GM12878 (cell line): ENCODE measurements at regions not wholly inside any gene's neighbourhood (a gene's known extent, or its start where the extent isn't known, plus 50 kb on each side); places are given as distances from the start of the nearest gene placed in this dataset.

Experiments
- ATAC-seq: fragments of 200-7000 bp; cut with Tn5 transposase; 3 replicates; pipeline ENCODE4 v1.9.1; 2020; ENCODE audit warnings: mild to moderate bottlenecking, moderate library complexity
- BruUV-seq: library from RNA; stranded (reverse); fragments of 400-500 nt; replicated peaks from 2 replicates; lab custom pipeline; 2021; lab: Mats Ljungman, UMichigan
- CTCF ChIA-PET: fragments of 300-600 bp; sonication (Branson Sonifier 250); formaldehyde crosslinking; extraction: SDS; loops from one replicate; lab custom pipeline; 2021; ENCODE audit warnings: inconsistent platforms; lab: Yijun Ruan, JAX
- POLR2A ChIA-PET: fragments of 350-600 bp; formaldehyde crosslinking; extraction: SDS; loops from one replicate; lab custom pipeline; 2021; ENCODE audit warnings: inconsistent platforms; lab: Charles Lee
- RAD21 ChIA-PET: fragments of 300-600 bp; sonication (Branson Sonifier 250); formaldehyde crosslinking; loops from one replicate; lab custom pipeline; 2023; ENCODE audit warnings: antibody characterized with exemption; ENCODE audit not compliant: unreplicated experiment; lab: Charles Lee
- SMC1A ChIA-PET: fragments of 300-600 bp; sonication (Branson Sonifier 250); formaldehyde crosslinking; loops from one replicate; lab custom pipeline; 2023; ENCODE audit not compliant: unreplicated experiment, uncharacterized antibody; lab: Charles Lee
- DNase-seq: peaks from one replicate; pipeline ENCODE4 v3.0.0-alpha.2; 2011; ENCODE audit warnings: low read depth, low spot score
- FAIRE-seq: peaks from 3 replicates; lab custom pipeline; 2011; peaks lifted over from hg19 to GRCh38; lab: Jason Lieb, UNC
- H2AFZ ChIP-seq: 2 replicates; pipeline ENCODE4 v1.6.0; 2011; ENCODE audit warnings: low read depth, low read length, control low read depth; ENCODE audit not compliant: control insufficient read depth
- H3K27ac ChIP-seq: 2 replicates; pipeline ENCODE4 v1.5.1; 2011; ENCODE audit warnings: control low read depth; ENCODE audit not compliant: control insufficient read depth, insufficient read depth
- H3K27me3 ChIP-seq, 2 experiments: replicated peaks in 1 of 2; 2 replicates each; pipeline versions ENCODE4 v1.6.0 to v1.6.1; 2011; ENCODE audit warnings: low read length in 1 of 2; ENCODE audit not compliant: control insufficient read depth in 2 of 2, insufficient read depth in 2 of 2
- H3K36me3 ChIP-seq, 2 experiments: 2 replicates each; pipeline ENCODE4 v1.5.1; 2011; ENCODE audit warnings: low read length in 1 of 2; ENCODE audit not compliant: control insufficient read depth in 2 of 2, insufficient read depth in 2 of 2
- H3K4me1 ChIP-seq: 2 replicates; pipeline ENCODE4 v1.6.1; 2011; ENCODE audit warnings: mild to moderate bottlenecking, low read length, moderate library complexity, mixed read lengths; ENCODE audit not compliant: control insufficient read depth, insufficient read depth
- H3K4me2 ChIP-seq: 2 replicates; pipeline ENCODE4 v1.6.0; 2011; ENCODE audit warnings: control low read depth; ENCODE audit not compliant: control insufficient read depth, insufficient read depth
- H3K4me3 ChIP-seq: fragments of 200-600 bp; sonication (generic); 2 replicates; pipeline ENCODE4 v1.5.1; 2016
- H3K79me2 ChIP-seq: 2 replicates; pipeline ENCODE4 v1.6.0; 2011; ENCODE audit warnings: low read length; ENCODE audit not compliant: control insufficient read depth, insufficient read depth
- H3K9ac ChIP-seq: 2 replicates; pipeline ENCODE4 v1.8.0; 2011; ENCODE audit warnings: low read length, control low read depth, mixed read lengths; ENCODE audit not compliant: control insufficient read depth, insufficient read depth
- H3K9me3 ChIP-seq: replicated peaks from 3 replicates; pipeline ENCODE4 v1.5.1; 2011; ENCODE audit warnings: mild to moderate bottlenecking, low read length; ENCODE audit not compliant: control insufficient read depth, insufficient read depth
- H4K20me1 ChIP-seq: 2 replicates; pipeline ENCODE4 v1.6.0; 2011; ENCODE audit not compliant: control insufficient read depth, insufficient read depth
- BACH1 ChIP-seq: fragments of 450-650 bp; IDR thresholded peaks from 2 replicates; pipeline ENCODE4 v1.6.1; 2017; ENCODE audit warnings: mild to moderate bottlenecking, borderline replicate concordance
- CBX5 ChIP-seq: sonication (generic); IDR thresholded peaks from 2 replicates; pipeline ENCODE4 v1.6.1; 2016; ENCODE audit warnings: low read depth, moderate library complexity, mild to moderate bottlenecking, inconsistent platforms
- CEBPB ChIP-seq, 2 experiments: fragments of 150-350 bp in 1 of 2; IDR thresholded peaks; 2 replicates each; pipeline ENCODE4 v1.6.1; 2012 to 2014; ENCODE audit warnings: low read depth in 2 of 2, low read length in 2 of 2, borderline replicate concordance in 1 of 2, inconsistent platforms in 1 of 2
- FOXM1 ChIP-seq: IDR thresholded peaks from 2 replicates; pipeline ENCODE4 v1.6.1; 2012; ENCODE audit warnings: low read depth, mild to moderate bottlenecking, inconsistent platforms, low read length, moderate library complexity
- HCFC1 ChIP-seq: fragments of 150-350 bp; IDR thresholded peaks from 2 replicates; pipeline ENCODE4 v1.6.1; 2014; ENCODE audit warnings: low read length
- IKZF1 ChIP-seq: fragments of 450-650 bp; conservative IDR thresholded peaks from 2 replicates; pipeline ENCODE4 v1.6.1; 2017; ENCODE audit warnings: antibody characterized with exemption, mild to moderate bottlenecking
- IKZF2 ChIP-seq, 2 experiments: fragments of 450-650 bp; IDR thresholded peaks; 2 replicates each; pipeline ENCODE4 v1.6.1; 2017; ENCODE audit warnings: mild to moderate bottlenecking in 2 of 2, moderate library complexity in 2 of 2
- KAT2A ChIP-seq: conservative IDR thresholded peaks from 2 replicates; pipeline ENCODE4 v1.6.1; 2011; ENCODE audit warnings: low read depth, low read length; ENCODE audit not compliant: control insufficient read depth
- LARP7 ChIP-seq: fragments of 450-650 bp; IDR thresholded peaks from 2 replicates; pipeline ENCODE4 v1.6.1; 2017; ENCODE audit warnings: mild to moderate bottlenecking
- MAX ChIP-seq: IDR thresholded peaks from 2 replicates; pipeline ENCODE4 v1.6.1; 2012; ENCODE audit warnings: low read depth, low read length, improper control_type of control experiment
- MTA3 ChIP-seq: IDR thresholded peaks from 2 replicates; pipeline ENCODE4 v1.6.1; 2012; ENCODE audit warnings: low read length, inconsistent platforms, borderline replicate concordance
- POU2F2 ChIP-seq: IDR thresholded peaks from 3 replicates; pipeline ENCODE4 v1.6.1; 2011; ENCODE audit warnings: low read depth, mild to moderate bottlenecking, low read length, borderline replicate concordance
- SIN3A ChIP-seq: IDR thresholded peaks from 2 replicates; pipeline ENCODE4 v1.6.1; 2012; ENCODE audit warnings: low read depth, low read length, improper control_type of control experiment
- STAT3 ChIP-seq: IDR thresholded peaks from 2 replicates; pipeline ENCODE4 v1.6.1; 2011; ENCODE audit warnings: low read depth, low read length, improper control_type of control experiment
- SUPT20H ChIP-seq: IDR thresholded peaks from 2 replicates; pipeline ENCODE4 v1.6.1; 2011; ENCODE audit warnings: low read depth, mild to moderate bottlenecking, low read length, moderate library complexity, borderline replicate concordance; ENCODE audit not compliant: control insufficient read depth
- ZBTB40 ChIP-seq: fragments of 450-650 bp; IDR thresholded peaks from 2 replicates; pipeline ENCODE4 v1.6.1; 2016; ENCODE audit warnings: mild to moderate bottlenecking, moderate library complexity, borderline replicate concordance
- ZNF592 ChIP-seq: fragments of 450-650 bp; IDR thresholded peaks from 2 replicates; pipeline ENCODE4 v1.6.1; 2017; ENCODE audit warnings: mild to moderate bottlenecking, moderate library complexity
- ZSCAN29 ChIP-seq: fragments of 450-650 bp; IDR thresholded peaks from 2 replicates; pipeline ENCODE4 v1.6.1; 2017; ENCODE audit warnings: mild to moderate bottlenecking, moderate library complexity
- WGBS: methylation state at CpG from one replicate; pipeline ENCODE4 v1.1.6; 2016; ENCODE audit warnings: low lambda C conversion rate; ENCODE audit not compliant: insufficient replicate concordance, insufficient coverage; ENCODE audit errors: missing lambda C conversion rate; 5-methylcytosine and 5-hydroxymethylcytosine counted together
- in situ Hi-C: fragments of 300-500 bp; cut with MboI; formaldehyde crosslinking; loops from 9 replicates; pipeline ENCODE4 v1.14.3; 2018; ENCODE audit warnings: mixed read lengths
- intact Hi-C: fragments of 100-400 bp; cut with micrococcal nuclease; formaldehyde crosslinking; loops from one replicate; pipeline ENCODE4 v1.14.2; 2022; ENCODE audit not compliant: unreplicated experiment

GRCh38 chr3:79881431-79881830, 113.6 kb upstream of the ROBO1 start:
- RAD21 ChIA-PET = no interaction called here

More at GRCh38 chr3:79881431-79881830, 113.6 kb upstream of the ROBO1 start:
- FAIRE-seq = no peak
- no peak overlapping the region for H3K4me2 ChIP-seq
- no peaks in the 10 kb centered on the region for H3K4me1 ChIP-seq
- no peaks in the 10 kb centered on the region for H3K9me3 ChIP-seq
- WGBS = 0% methylated on average over 1 of the region's 1 CpG
- no TSS peak for BruUV-seq
- no peaks in the 10 kb centered on the region for H4K20me1 ChIP-seq
- DNase-seq = no peak
- in situ Hi-C loops = no loop called here
- H2AFZ ChIP-seq = no peak overlapping the region
- H3K79me2 ChIP-seq = no peaks in the 10 kb centered on the region
- POLR2A ChIA-PET = no interaction called here
- no peaks in the 10 kb centered on the region for H3K36me3 ChIP-seq
- H3K27me3 ChIP-seq = no peaks in the 10 kb centered on the region
- TF ChIP-seq HCFC1 (no peak), STAT3 (no peak), SIN3A (no peak), IKZF1 (no peak), KAT2A (no peak), CBX5 (no peak), SUPT20H (no peak), ZNF592 (no peak), POU2F2 (no peak), ZSCAN29 (no peak), MTA3 (no peak), ZBTB40 (no peak), MAX (no peak), BACH1 (no peak), LARP7 (no peak), CEBPB (IDR thresholded peaks at IDR 0.05; ENCODE audit: borderline replicate concordance in 1 of 2, low read depth in 2 of 2, low read length in 2 of 2) (no peak), IKZF2 (IDR thresholded peaks at IDR 0.05) (no peak), FOXM1 (no peak)
- TF ChIP-seq, all 136 proteins: peak for 0
- no peak overlapping the region for H3K9ac ChIP-seq
- ATAC-seq = no peak
- no peak overlapping the region for H3K27ac ChIP-seq
- intact Hi-C loops = no loop called here
- SMC1A ChIA-PET = no interaction called here
- H3K4me3 ChIP-seq = no peak overlapping the region
- CTCF ChIA-PET = no interaction called here
